ENCODE measurements at regions not wholly inside any gene's neighbourhood (a gene's known extent, or its start where the extent isn't known, plus 50 kb on each side); places are given as distances from the start of the nearest gene placed in this dataset.
"Not testable (repeated sequence)": the region's sequence is repeated elsewhere in the genome, so short reads cannot be mapped to it uniquely, and the experiment has no call there.

- no peak for DNase-seq
Observed at GRCh38 chr5:39674209-39675082, 249.7 kb upstream of the DAB2 start.

DNA sequence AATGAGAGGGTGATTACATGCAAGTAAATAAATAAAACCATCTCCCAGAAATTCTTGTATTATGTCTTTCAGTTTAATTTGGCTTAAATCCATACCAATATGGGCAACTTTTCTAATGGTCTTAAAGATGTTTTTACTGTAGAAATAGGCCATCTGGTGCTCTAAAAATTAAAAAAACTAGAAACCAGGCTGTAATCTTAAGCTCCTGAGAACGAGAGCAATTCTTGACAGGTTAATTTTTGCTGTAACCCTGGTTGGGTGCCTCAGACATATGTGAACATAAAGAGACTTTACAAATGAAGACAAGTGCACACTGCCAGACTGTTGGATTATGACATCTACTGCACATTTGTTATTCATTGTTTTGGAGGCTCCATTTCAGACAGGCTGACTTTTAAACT is 246.8 kb upstream of the DAB2 start:
- no peak for DNase-seq

- DNase-seq = no peak
Observed at GRCh38 chr5:39670955-39671354, 246.2 kb upstream of the DAB2 start.

- DNase-seq = no peak
Observed at GRCh38 chr5:39670391-39670790, 245.6 kb upstream of the DAB2 start.

DNA sequence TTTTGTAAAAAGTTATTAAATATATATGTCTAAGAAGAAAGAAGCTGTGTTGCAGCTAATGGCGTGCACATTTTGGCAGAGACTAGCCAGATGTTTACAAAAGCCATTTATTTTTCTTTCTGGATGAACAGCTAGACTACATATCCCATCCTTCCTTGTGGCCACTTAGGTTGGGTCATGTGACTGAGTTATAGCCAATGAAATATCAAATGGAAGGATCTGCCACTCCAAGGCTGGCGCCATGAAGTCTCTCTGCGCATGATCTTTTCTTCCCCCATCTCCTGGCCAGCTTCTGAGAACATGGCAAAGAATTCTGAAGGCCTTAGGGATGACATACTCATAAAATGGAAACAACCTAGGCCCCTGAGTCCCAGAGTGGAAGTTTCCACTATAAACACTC is 244.2 kb upstream of the DAB2 start:
- DNase-seq = no peak

DNA sequence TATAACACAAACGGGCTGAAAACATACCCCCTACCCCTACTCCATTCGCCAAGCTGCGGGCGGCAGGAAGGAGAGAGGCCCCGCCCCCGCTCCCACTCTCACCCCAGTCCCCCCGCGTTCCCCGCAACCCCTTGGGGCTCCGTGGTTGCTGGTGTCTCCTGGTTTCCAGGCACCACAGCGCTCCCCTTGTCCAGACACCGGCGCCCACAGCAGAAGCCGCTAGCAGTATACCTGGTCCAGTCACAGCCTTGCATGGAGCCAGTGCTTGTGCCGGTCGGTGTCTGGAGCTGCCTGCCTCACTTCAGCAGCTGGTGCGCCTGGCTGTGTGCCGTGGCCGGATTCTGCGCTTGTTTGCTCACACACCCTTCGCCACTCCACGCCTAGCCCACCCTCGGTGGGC is 240.5 kb upstream of the DAB2 start:
- DNase-seq = no peak

GRCh38 chr5:39662945-39663344 is 238.2 kb upstream of the DAB2 start:
- DNase-seq = no peak

- DNase-seq = no peak
Observed at GRCh38 chr5:39661026-39661779, 236.4 kb upstream of the DAB2 start.

DNA sequence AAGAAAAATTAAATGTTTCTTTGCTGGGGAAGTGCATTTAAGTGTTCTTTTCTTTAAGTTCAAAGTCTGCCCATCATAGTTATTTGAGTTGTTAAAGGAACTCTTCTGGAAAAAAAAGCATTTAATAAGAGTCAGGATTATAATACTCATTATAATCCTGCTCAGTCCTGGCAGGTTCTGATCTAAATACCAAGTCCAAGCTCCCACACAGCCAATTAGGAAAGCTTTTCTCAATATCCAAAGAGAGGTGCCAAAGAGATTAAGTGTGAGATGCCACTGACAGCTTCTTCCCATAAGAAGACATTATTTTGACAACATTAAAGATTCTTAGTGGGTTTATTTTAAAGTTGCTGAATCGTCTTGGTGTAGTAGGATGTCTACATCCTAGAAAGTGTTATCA is 235.2 kb upstream of the DAB2 start:
- no peak for DNase-seq

- no peak for DNase-seq
Observed at GRCh38 chr5:39658866-39659265, 234.1 kb upstream of the DAB2 start.

DNA sequence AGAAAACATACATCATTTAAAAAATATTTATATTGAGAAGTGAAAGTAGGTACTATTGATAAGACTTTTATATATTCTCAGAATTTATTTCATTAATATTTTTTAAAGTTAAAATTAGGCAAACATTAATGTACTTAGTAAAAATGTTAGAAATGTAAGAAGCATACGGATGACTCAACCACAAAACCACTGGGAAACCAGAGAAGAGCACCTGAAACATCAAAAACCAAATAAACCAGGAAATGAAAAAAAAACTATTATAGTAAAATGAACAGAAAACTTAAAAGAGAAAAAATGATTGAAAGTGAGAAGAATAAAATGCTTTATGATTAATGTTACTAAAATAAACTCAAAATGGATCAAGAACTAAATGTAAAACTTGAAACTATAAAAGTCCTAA is 233.2 kb upstream of the DAB2 start:
- DNase-seq = no peak

DNA sequence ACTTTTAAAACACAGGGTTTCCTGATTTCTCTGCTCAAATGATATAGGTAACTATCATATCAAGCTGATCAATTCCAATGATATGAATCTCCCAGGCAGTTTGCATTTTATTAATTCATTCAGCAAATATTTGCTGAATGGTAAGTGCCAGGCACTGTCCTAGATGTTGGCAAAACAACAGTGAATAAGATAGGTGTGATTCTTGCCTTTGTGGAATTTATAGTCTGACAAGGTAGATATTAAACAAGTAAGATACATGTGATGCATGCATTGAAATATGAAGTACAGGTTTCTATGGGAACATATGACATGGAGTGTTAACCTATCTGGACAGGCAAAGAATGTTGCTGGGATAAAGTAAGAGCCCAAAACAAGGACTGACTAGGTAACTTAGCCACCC is 231.8 kb upstream of the DAB2 start:
- no peak for DNase-seq

GRCh38 chr5:39654715-39655114 is 229.9 kb upstream of the DAB2 start:
- no peak for DNase-seq

DNA sequence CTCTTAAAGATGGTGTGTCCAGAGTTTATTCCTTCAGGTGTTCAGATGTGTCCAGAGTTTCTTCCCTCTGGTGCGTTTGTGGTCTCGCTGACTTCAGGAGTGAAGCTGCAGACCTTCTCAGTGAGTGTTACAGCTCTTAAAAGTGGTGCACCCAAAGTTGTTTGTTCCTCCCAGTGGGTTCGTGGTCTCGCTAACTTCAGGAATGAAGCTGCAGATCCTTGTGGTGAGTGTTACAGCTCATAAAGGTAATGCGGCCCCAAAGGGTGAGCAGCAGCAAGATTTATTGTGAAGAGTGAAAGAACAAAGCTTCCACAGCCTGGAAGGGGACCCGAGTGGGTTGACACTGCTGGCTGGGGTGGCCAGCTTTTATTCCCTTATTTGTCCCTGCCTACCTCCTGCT is 227.7 kb upstream of the DAB2 start:
- DNase-seq = not testable (repeated sequence)

GRCh38 chr5:39652036-39652435 is 227.3 kb upstream of the DAB2 start:
- DNase-seq = no peak

GRCh38 chr5:39650008-39650762 is 225.4 kb upstream of the DAB2 start:
- no peak for DNase-seq

GRCh38 chr5:39648848-39649227 is 224.1 kb upstream of the DAB2 start:
- DNase-seq = no peak

DNA sequence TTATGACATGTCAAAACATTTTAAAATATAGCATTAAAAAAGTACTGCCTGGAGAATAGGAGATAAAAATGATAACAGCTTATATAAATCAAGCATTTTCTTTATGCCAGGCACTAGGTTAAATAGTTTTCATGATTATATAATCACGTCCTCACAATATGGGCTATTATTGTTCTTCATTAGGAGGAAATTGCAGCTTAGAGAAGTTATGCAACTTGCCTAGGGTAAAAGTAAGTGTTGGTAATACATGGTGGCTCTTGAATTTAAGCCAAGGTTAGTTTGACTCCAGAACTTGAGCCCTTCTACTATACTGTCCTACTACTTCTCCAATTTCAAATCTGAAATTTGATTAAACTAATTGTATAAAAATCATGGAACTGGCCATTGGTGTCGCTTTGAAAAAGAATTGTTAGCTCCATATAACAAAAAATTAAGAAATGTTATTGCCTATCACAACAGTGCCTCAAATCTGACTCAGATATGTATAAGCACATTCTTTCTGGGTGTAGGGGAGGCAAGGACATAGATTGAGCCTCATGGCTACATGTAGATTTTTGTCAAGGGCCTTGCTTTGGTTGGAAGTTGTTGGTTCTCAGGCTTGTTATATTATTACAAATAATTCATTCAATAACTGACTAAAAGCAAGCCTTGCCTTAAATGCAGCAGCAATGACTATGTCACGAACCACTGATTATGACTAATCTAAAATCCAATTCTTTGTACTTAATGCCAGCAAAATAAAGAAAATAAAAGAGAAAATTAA is 223.5 kb upstream of the DAB2 start:
- no peak for DNase-seq

DNA sequence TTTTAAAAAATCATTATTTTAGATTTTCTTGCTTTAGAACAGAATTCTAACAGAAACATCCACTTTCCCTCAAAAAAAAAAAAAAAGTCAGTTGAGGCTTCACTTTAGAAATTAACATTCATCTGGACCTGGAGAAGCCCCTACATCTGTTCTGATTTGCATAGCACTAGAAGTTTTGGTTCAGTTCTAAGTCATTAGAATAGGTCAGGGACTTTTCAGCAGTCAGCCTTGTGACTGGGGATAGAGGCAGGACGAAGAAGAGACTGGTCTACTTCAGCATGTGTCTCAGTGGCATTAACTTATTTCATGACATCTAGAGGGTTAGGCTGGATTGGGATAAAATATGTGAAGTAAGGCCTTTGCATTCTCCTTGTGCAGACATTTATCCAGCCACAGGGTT is 215.8 kb upstream of the DAB2 start:
- no peak for DNase-seq

DNA sequence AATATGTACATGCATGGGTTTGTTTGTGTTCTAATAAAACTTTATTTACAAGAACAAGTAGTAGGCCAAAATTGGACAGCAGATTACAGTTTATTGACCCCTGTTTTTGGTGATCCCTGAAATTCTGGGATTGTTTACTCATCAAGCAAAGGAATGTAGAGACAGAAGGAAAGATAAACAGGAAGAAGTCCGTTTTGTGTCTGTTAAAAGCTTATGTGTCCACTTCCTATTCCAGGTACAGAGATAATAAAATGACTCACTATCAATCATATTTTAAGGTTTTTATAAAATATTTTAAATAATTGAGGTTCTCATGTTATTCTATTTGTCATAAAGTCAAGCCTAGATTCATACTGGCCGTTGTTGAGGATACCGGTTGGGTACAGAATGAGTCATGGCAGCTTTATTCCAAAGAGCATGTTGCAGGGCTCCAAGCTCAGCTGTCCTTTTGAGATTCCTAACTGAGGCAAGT is 214.9 kb upstream of the DAB2 start:
- no peak for DNase-seq

- DNase-seq = no peak
Observed at GRCh38 chr5:39638813-39639212, 214.0 kb upstream of the DAB2 start.

DNA sequence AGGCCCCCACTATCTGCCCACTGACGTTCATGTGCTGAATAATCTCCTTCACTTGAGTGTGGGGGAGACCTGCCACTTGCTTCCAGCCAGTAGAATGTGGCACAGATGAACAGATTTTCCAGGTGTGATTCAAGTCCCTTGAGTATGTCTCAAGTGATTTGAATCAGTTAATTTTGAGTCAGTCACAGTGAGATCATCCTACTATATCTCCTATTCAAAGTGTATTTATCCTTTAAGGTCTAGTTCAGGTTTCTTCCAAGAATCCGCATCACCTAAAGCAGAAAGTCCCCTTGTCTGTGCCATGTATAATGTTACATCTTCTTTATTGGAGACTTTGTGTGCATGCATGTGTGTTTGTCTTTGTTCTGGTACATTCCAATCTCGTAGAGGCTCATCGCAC is 208.3 kb upstream of the DAB2 start:
- DNase-seq = no peak

GRCh38 chr5:39631958-39632357 is 207.2 kb upstream of the DAB2 start:
- no peak for DNase-seq
